Activated naive CD4-positive, alpha-beta T cell treated with anti-CD3 and anti-CD28 coated beads for 36 hours (primary cell): ENCODE measurements at regions not wholly inside any gene's neighbourhood (a gene's known extent, or its start where the extent isn't known, plus 50 kb on each side); places are given as distances from the start of the nearest gene placed in this dataset.
A peak's percentile ranks its signal among the peaks of the same experiment; 100 is the strongest.
"Not testable (repeated sequence)": the region's sequence is repeated elsewhere in the genome, so short reads cannot be mapped to it uniquely, and the experiment has no call there.

Experiments
- CTCF ChIA-PET: fragments of 350-600 bp; sonication (Branson Sonifier 250); formaldehyde crosslinking; loops from one replicate; lab custom pipeline; 2021; ENCODE audit warnings: antibody characterized with exemption; lab: Charles Lee
- DNase-seq: peaks from one replicate; pipeline ENCODE4 v3.0.0-alpha.2; 2020
- H3K27ac Mint-ChIP-seq: one replicate; pipeline ENCODE4 v1.8.0; 2021; ENCODE audit warnings: mild to moderate bottlenecking, mixed read lengths
- H3K27me3 Mint-ChIP-seq: one replicate; pipeline ENCODE4 v1.8.0; 2021; ENCODE audit warnings: low read depth, mixed read lengths
- H3K36me3 Mint-ChIP-seq: one replicate; pipeline ENCODE4 v1.8.0; 2021; ENCODE audit warnings: low read depth, mixed read lengths
- H3K4me1 Mint-ChIP-seq: one replicate; pipeline ENCODE4 v1.8.0; 2021; ENCODE audit warnings: low read depth, mixed read lengths
- H3K4me3 Mint-ChIP-seq: one replicate; pipeline ENCODE4 v1.8.0; 2021; ENCODE audit warnings: mild to moderate bottlenecking, moderate library complexity, mixed read lengths
- H3K9me3 Mint-ChIP-seq: one replicate; pipeline ENCODE4 v1.8.0; 2021; ENCODE audit warnings: mixed read lengths
- intact Hi-C: fragments of 100-400 bp; cut with micrococcal nuclease; formaldehyde crosslinking; loops from one replicate; pipeline ENCODE4 v1.15.1; 2023

- CTCF ChIA-PET: interaction anchor here (1.2 kb wide), 1 partner anchor 249 kb away, joined by 3 read pairs; no protein-coding TSS in a partner anchor
- H3K4me3 Mint-ChIP-seq: no peak overlapping the region
- H3K4me1 Mint-ChIP-seq: no peaks in the 10 kb centered on the region
- no peaks in the 10 kb centered on the region for H3K36me3 Mint-ChIP-seq
- no peaks in the 10 kb centered on the region for H3K9me3 Mint-ChIP-seq
- no peak for DNase-seq
- no peak overlapping the region for H3K27ac Mint-ChIP-seq
- intact Hi-C loops: no loop called here
- peaks cover 5% of the 10 kb centered on the region for H3K27me3 Mint-ChIP-seq
Observed at GRCh38 chr1:58057826-58058225, 488.7 kb downstream of the OMA1 start.

GRCh38 chr1:58051187-58051586, 495.3 kb downstream of the OMA1 start:
- H3K27ac Mint-ChIP-seq, DNase-seq, CTCF ChIA-PET, H3K4me1 Mint-ChIP-seq, H3K27me3 Mint-ChIP-seq, H3K4me3 Mint-ChIP-seq, H3K36me3 Mint-ChIP-seq, H3K9me3 Mint-ChIP-seq, intact Hi-C loops: not testable (repeated sequence)

- no peak overlapping the region for H3K4me3 Mint-ChIP-seq
Observed at GRCh38 chr1:58047265-58047858, 499.2 kb downstream of the OMA1 start.

GRCh38 chr1:58045094-58045705, 501.3 kb downstream of the OMA1 start:
- intact Hi-C loops: loop anchor here (5.0 kb wide), 1 partner anchor 502 kb away; the partner anchor contains the start of gene OMA1
- Mint-ChIP-seq H3K27me3 (no peaks in the 10 kb centered on the region), H3K27ac (no peak overlapping the region), H3K4me1 (no peaks in the 10 kb centered on the region), H3K36me3 (no peaks in the 10 kb centered on the region), H3K9me3 (no peaks in the 10 kb centered on the region), H3K4me3 (no peak overlapping the region)
- no peak for DNase-seq
- CTCF ChIA-PET: interaction anchor here (0.7 to 0.8 kb wide), 2 partner anchors 41 to 57 kb away, joined by 3 read pairs; no protein-coding TSS in a partner anchor

More at GRCh38 chr1:58047265-58047858, 499.2 kb downstream of the OMA1 start:
- intact Hi-C loops: loop anchor here (2.0 to 5.0 kb wide), 2 partner anchors 500 to 1215 kb away; partner anchors contain the start of gene OMA1
- CTCF ChIA-PET: interaction anchor here (0.7 to 0.8 kb wide), 4 partner anchors 200 to 1214 kb away, joined by 3 read pairs; partner anchors contain the start of gene OMA1
- peak; percentile 44 for DNase-seq
- Mint-ChIP-seq H3K27me3 (no peaks in the 10 kb centered on the region), H3K36me3 (no peaks in the 10 kb centered on the region), H3K4me1 (no peaks in the 10 kb centered on the region), H3K9me3 (no peaks in the 10 kb centered on the region), H3K27ac (no peak overlapping the region)

GRCh38 chr1:58041621-58042020, 504.9 kb downstream of the OMA1 start:
- no peaks in the 10 kb centered on the region for H3K9me3 Mint-ChIP-seq
- CTCF ChIA-PET: no interaction called here

GRCh38 chr1:58038574-58038973, 508.0 kb downstream of the OMA1 start:
- H3K4me3 Mint-ChIP-seq: no peak overlapping the region
- H3K27me3 Mint-ChIP-seq: peaks cover 16% of the 10 kb centered on the region
- no peaks in the 10 kb centered on the region for H3K9me3 Mint-ChIP-seq
- H3K36me3 Mint-ChIP-seq: no peaks in the 10 kb centered on the region
- CTCF ChIA-PET: interaction anchor here (0.7 kb wide), 1 partner anchor 10 kb away, joined by 3 read pairs; no protein-coding TSS in a partner anchor
- no peak for DNase-seq
- H3K4me1 Mint-ChIP-seq: no peaks in the 10 kb centered on the region
- intact Hi-C loops: no loop called here
- H3K27ac Mint-ChIP-seq: no peak overlapping the region

More at GRCh38 chr1:58041621-58042020, 504.9 kb downstream of the OMA1 start:
- intact Hi-C loops: no loop called here
- Mint-ChIP-seq H3K27ac (no peak overlapping the region), H3K36me3 (no peaks in the 10 kb centered on the region), H3K27me3 (peaks cover 14% of the 10 kb centered on the region), H3K4me1 (no peaks in the 10 kb centered on the region), H3K4me3 (no peak overlapping the region)
- no peak for DNase-seq

- no peaks in the 10 kb centered on the region for H3K36me3 Mint-ChIP-seq
- H3K4me1 Mint-ChIP-seq: no peaks in the 10 kb centered on the region
- H3K9me3 Mint-ChIP-seq: no peaks in the 10 kb centered on the region
- intact Hi-C loops: no loop called here
- H3K4me3 Mint-ChIP-seq: no peak overlapping the region
- DNase-seq: no peak
- H3K27me3 Mint-ChIP-seq: peaks cover 16% of the 10 kb centered on the region
- H3K27ac Mint-ChIP-seq: no peak overlapping the region
- CTCF ChIA-PET: interaction anchor here (0.8 kb wide), 1 partner anchor 34 kb away, joined by 4 read pairs; no protein-coding TSS in a partner anchor
Observed at GRCh38 chr1:58035523-58035922, 511.0 kb downstream of the OMA1 start.

- DNase-seq: no peak
- peaks cover 14% of the 10 kb centered on the region for H3K27me3 Mint-ChIP-seq
- no peak overlapping the region for H3K4me3 Mint-ChIP-seq
- intact Hi-C loops: no loop called here
- H3K4me1 Mint-ChIP-seq: no peaks in the 10 kb centered on the region
- no peaks in the 10 kb centered on the region for H3K36me3 Mint-ChIP-seq
- no peak overlapping the region for H3K27ac Mint-ChIP-seq
- H3K9me3 Mint-ChIP-seq: no peaks in the 10 kb centered on the region
- CTCF ChIA-PET: no interaction called here
Observed at GRCh38 chr1:58033311-58033710, 513.2 kb downstream of the OMA1 start.

- no peaks in the 10 kb centered on the region for H3K4me1 Mint-ChIP-seq
- peaks cover 11% of the 10 kb centered on the region for H3K27me3 Mint-ChIP-seq
- H3K36me3 Mint-ChIP-seq: no peaks in the 10 kb centered on the region
- H3K9me3 Mint-ChIP-seq: no peaks in the 10 kb centered on the region
- no peak overlapping the region for H3K4me3 Mint-ChIP-seq
- intact Hi-C loops: no loop called here
- DNase-seq: no peak
- no peak overlapping the region for H3K27ac Mint-ChIP-seq
- CTCF ChIA-PET: no interaction called here
Observed at GRCh38 chr1:58032611-58033073, 513.9 kb downstream of the OMA1 start.

- intact Hi-C loops: no loop called here
- H3K27me3 Mint-ChIP-seq: peaks cover 3% of the 10 kb centered on the region
- no peak overlapping the region for H3K4me3 Mint-ChIP-seq
- CTCF ChIA-PET: interaction anchor here (1.0 kb wide), 1 partner anchor 12 kb away, joined by 3 read pairs; no protein-coding TSS in a partner anchor
- no peak overlapping the region for H3K27ac Mint-ChIP-seq
- H3K9me3 Mint-ChIP-seq: no peaks in the 10 kb centered on the region
- DNase-seq: no peak
- H3K4me1 Mint-ChIP-seq: no peaks in the 10 kb centered on the region
- H3K36me3 Mint-ChIP-seq: no peaks in the 10 kb centered on the region
Observed at GRCh38 chr1:58031416-58031815, 515.1 kb downstream of the OMA1 start.

GRCh38 chr1:58030456-58030855, 516.1 kb downstream of the OMA1 start:
- no peaks in the 10 kb centered on the region for H3K36me3 Mint-ChIP-seq
- CTCF ChIA-PET: no interaction called here
- H3K9me3 Mint-ChIP-seq: no peaks in the 10 kb centered on the region
- no peaks in the 10 kb centered on the region for H3K4me1 Mint-ChIP-seq
- intact Hi-C loops: no loop called here
- no peak for DNase-seq
- no peak overlapping the region for H3K27ac Mint-ChIP-seq
- peaks cover 3% of the 10 kb centered on the region for H3K27me3 Mint-ChIP-seq
- H3K4me3 Mint-ChIP-seq: no peak overlapping the region

- CTCF ChIA-PET: interaction anchor here (0.6 kb wide), 1 partner anchor 58 kb away, joined by 3 read pairs; no protein-coding TSS in a partner anchor
- DNase-seq: no peak
- H3K4me3 Mint-ChIP-seq: no peak overlapping the region
Observed at GRCh38 chr1:58017641-58018040, 528.9 kb downstream of the OMA1 start.

More at GRCh38 chr1:58017641-58018040, 528.9 kb downstream of the OMA1 start:
- Mint-ChIP-seq H3K4me1 (no peaks in the 10 kb centered on the region), H3K27me3 (no peaks in the 10 kb centered on the region), H3K27ac (no peak overlapping the region), H3K9me3 (no peaks in the 10 kb centered on the region), H3K36me3 (no peaks in the 10 kb centered on the region)
- intact Hi-C loops: no loop called here
